ENCODE measurements at regions not wholly inside any gene's neighbourhood (a gene's known extent, or its start where the extent isn't known, plus 50 kb on each side); places are given as distances from the start of the nearest gene placed in this dataset.

DNA sequence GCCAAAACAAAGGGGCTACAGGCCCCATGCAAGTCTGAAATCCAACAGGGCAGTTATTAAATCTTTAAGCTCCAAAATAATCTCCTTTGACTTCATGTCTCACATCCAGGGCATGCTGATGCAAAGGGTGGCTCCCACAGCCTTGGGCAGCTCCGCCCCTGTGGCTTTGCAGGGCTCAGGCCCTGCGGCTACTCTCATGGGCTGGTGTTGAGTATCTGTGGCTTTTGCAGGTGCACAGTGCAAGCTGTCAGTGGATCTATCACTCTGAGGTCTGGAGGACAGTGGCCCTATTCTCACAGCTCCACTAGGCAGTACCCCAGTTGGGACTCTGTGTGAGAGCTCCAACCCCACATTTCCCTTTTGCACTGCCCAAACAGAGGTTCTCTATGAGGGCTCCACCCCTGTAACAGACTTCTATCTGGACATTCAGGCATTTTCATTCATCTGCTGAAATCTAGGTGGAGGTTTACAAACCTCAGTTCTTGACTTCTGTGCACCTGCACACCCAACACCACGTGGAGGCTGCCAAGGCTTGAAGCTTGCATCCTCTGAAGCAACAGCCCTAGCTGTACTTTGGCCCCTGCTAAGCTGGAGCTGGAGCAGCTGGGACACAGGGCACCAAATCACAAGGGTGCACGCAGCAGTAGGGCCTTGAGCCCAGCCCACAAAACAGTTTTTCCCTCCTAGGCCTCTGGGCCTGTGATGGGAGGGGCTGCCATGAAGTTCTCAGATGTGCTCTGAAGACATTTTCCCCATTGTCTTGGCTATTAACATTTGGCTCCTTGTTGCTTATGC, 154.8 kb upstream of the PDE5A start:
- H3K9me3 ChIP-seq (ENCODE audit: insufficient read depth, low read length): no peaks in the 10 kb centered on the region
- H3K79me2 ChIP-seq (ENCODE audit: low read length): no peaks in the 10 kb centered on the region
- H3K27me3 ChIP-seq (ENCODE audit: low read depth, low read length): no peaks in the 10 kb centered on the region
- no peak overlapping the region for H3K4me2 ChIP-seq (ENCODE audit: low read length)
- H2AFZ ChIP-seq (ENCODE audit: low read depth, low read length): no peak overlapping the region
- H3K27ac ChIP-seq (ENCODE audit: low read length): no peak overlapping the region
- no peaks in the 10 kb centered on the region for H3K36me3 ChIP-seq (replicated peaks; ENCODE audit: low read depth, low read length)
- TF ChIP-seq EZH2phosphoT487 (IDR thresholded peaks at IDR 0.05; ENCODE audit: low read depth): no peak
- TF ChIP-seq, protein P1, sequence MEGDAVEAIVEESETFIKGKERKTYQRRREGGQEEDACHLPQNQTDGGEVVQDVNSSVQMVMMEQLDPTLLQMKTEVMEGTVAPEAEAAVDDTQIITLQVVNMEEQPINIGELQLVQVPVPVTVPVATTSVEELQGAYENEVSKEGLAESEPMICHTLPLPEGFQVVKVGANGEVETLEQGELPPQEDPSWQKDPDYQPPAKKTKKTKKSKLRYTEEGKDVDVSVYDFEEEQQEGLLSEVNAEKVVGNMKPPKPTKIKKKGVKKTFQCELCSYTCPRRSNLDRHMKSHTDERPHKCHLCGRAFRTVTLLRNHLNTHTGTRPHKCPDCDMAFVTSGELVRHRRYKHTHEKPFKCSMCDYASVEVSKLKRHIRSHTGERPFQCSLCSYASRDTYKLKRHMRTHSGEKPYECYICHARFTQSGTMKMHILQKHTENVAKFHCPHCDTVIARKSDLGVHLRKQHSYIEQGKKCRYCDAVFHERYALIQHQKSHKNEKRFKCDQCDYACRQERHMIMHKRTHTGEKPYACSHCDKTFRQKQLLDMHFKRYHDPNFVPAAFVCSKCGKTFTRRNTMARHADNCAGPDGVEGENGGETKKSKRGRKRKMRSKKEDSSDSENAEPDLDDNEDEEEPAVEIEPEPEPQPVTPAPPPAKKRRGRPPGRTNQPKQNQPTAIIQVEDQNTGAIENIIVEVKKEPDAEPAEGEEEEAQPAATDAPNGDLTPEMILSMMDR (IDR thresholded peaks at IDR 0.05; ENCODE audit: low read depth, low read length): no peak
- H3K9ac ChIP-seq (ENCODE audit: low read length): no peak overlapping the region
- H4K20me1 ChIP-seq (ENCODE audit: insufficient read depth, low read length): no peaks in the 10 kb centered on the region
- H3K4me1 ChIP-seq (ENCODE audit: low read length): no peaks in the 10 kb centered on the region
- H3K4me3 ChIP-seq (ENCODE audit: low read length): no peak overlapping the region

DNA sequence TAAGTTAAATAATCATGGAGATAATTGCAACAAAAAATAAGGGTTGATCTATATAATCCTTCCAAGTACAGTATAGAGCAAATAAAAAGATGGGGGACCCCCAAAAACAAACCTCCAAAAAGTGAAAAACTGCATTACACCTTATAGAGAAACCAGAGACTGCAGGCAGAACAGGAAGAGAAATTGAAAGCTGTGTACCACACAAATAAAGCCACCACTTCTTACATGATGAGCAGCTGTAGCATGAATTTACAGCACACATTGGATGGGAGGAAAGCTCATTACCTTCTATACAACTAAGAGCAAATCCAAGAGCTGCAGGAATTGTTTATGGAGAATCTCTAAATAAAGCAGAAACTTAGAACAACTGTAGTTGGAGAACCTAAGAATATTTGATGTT, 152.4 kb upstream of the PDE5A start:
- H3K9ac ChIP-seq (ENCODE audit: low read length): no peak overlapping the region
- no peak overlapping the region for H3K27ac ChIP-seq (ENCODE audit: low read length)

DNA sequence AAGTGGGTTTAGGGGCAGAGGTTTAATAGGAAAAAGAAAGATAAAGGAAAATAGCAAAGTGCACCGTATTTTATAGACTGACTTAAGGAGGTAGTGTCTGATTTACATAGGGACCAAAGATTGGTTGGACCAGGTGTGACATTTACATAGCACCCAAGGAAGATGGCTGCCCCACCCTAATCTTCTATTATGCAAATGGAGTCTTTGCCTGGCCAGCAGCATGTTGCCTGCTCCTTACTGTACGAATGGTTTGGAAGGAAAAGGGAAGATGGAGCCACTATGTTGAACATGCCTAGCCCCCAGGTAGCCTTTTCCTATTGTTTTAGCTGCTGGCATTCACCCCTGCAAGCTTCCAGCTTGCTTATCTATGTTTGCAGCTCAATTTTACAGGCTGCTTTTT, 146.2 kb upstream of the PDE5A start:
- TF ChIP-seq, protein P1 (IDR thresholded peaks at IDR 0.05; ENCODE audit: low read depth, low read length): no peak
- TF ChIP-seq EZH2phosphoT487 (IDR thresholded peaks at IDR 0.05; ENCODE audit: low read depth): no peak
- Histone ChIP-seq H3K27me3 (ENCODE audit: low read depth, low read length) (no peaks in the 10 kb centered on the region), H4K20me1 (ENCODE audit: insufficient read depth, low read length) (no peaks in the 10 kb centered on the region), H3K79me2 (ENCODE audit: low read length) (no peaks in the 10 kb centered on the region), H3K27ac (ENCODE audit: low read length) (no peak overlapping the region), H3K4me3 (ENCODE audit: low read length) (no peak overlapping the region), H3K9ac (ENCODE audit: low read length) (no peak overlapping the region), H2AFZ (ENCODE audit: low read depth, low read length) (no peak overlapping the region), H3K4me2 (ENCODE audit: low read length) (no peak overlapping the region), H3K4me1 (ENCODE audit: low read length) (no peaks in the 10 kb centered on the region), H3K36me3 (replicated peaks; ENCODE audit: low read depth, low read length) (no peaks in the 10 kb centered on the region), H3K9me3 (ENCODE audit: insufficient read depth, low read length) (no peaks in the 10 kb centered on the region)

More for the DNA sequence above, 152.4 kb upstream of the PDE5A start:
- no peak for TF ChIP-seq EZH2phosphoT487 (IDR thresholded peaks at IDR 0.05; ENCODE audit: low read depth)
- TF ChIP-seq, protein P1 (IDR thresholded peaks at IDR 0.05; ENCODE audit: low read depth, low read length): no peak
- H3K36me3 ChIP-seq (replicated peaks; ENCODE audit: low read depth, low read length): no peaks in the 10 kb centered on the region
- H3K4me1 ChIP-seq (ENCODE audit: low read length): no peaks in the 10 kb centered on the region
- no peaks in the 10 kb centered on the region for H3K79me2 ChIP-seq (ENCODE audit: low read length)
- no peaks in the 10 kb centered on the region for H4K20me1 ChIP-seq (ENCODE audit: insufficient read depth, low read length)
- no peaks in the 10 kb centered on the region for H3K9me3 ChIP-seq (ENCODE audit: insufficient read depth, low read length)
- H3K27me3 ChIP-seq (ENCODE audit: low read depth, low read length): no peaks in the 10 kb centered on the region
- H3K4me3 ChIP-seq (ENCODE audit: low read length): no peak overlapping the region
- H2AFZ ChIP-seq (ENCODE audit: low read depth, low read length): no peak overlapping the region
- no peak overlapping the region for H3K4me2 ChIP-seq (ENCODE audit: low read length)

DNA sequence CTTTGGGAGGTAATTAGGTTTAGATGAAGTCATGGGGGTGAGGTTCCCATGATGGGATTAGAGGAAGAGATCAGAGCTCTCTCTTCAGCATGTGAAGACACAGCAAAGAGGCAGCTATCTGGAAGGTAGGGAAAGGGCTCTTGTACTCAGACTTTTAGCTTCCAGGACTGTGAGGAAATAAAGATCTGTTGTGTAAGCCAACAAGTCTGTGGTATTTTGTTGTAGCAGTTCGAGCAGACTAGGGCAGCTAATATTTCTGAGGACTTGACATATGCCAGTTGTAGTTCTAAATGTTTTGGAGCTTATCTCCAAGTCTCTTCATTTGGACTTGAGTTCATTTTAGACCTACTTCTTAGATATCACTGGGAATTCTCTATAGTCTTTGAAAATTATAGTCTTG, 137.3 kb upstream of the PDE5A start:
- H3K27ac ChIP-seq (ENCODE audit: low read length): no peak overlapping the region
- no peaks in the 10 kb centered on the region for H3K36me3 ChIP-seq (replicated peaks; ENCODE audit: low read depth, low read length)
- H3K4me1 ChIP-seq (ENCODE audit: low read length): no peaks in the 10 kb centered on the region
- H3K27me3 ChIP-seq (ENCODE audit: low read depth, low read length): no peaks in the 10 kb centered on the region
- no peaks in the 10 kb centered on the region for H3K79me2 ChIP-seq (ENCODE audit: low read length)
- no peak overlapping the region for H3K4me3 ChIP-seq (ENCODE audit: low read length)
- H2AFZ ChIP-seq (ENCODE audit: low read depth, low read length): no peak overlapping the region
- H3K9me3 ChIP-seq (ENCODE audit: insufficient read depth, low read length): no peaks in the 10 kb centered on the region
- no peak overlapping the region for H3K9ac ChIP-seq (ENCODE audit: low read length)
- no peaks in the 10 kb centered on the region for H4K20me1 ChIP-seq (ENCODE audit: insufficient read depth, low read length)
- no peak overlapping the region for H3K4me2 ChIP-seq (ENCODE audit: low read length)
- TF ChIP-seq, protein P1 (IDR thresholded peaks at IDR 0.05; ENCODE audit: low read depth, low read length): no peak
- no peak for TF ChIP-seq EZH2phosphoT487 (IDR thresholded peaks at IDR 0.05; ENCODE audit: low read depth)

All from OCI-LY3 (cell line).